SKM-1 (cell line): ENCODE measurements at regions not wholly inside any gene's neighbourhood (a gene's known extent, or its start where the extent isn't known, plus 50 kb on each side); places are given as distances from the start of the nearest gene placed in this dataset.

Experiments
- DNase-seq: peaks from one replicate; lab custom pipeline; 2025; ENCODE audit not compliant: unreplicated experiment; lab: John Stamatoyannopoulos, UW

GRCh38 chr11:129324533-129325175 lies 51.0 kb upstream of the BARX2 start:
- no peak for DNase-seq

- peak; percentile 94 for DNase-seq
Measured at GRCh38 chr11:129323896-129324502, 51.6 kb upstream of the BARX2 start.

- no peak for DNase-seq
Measured at GRCh38 chr11:129322941-129323340, 52.7 kb upstream of the BARX2 start.

DNA sequence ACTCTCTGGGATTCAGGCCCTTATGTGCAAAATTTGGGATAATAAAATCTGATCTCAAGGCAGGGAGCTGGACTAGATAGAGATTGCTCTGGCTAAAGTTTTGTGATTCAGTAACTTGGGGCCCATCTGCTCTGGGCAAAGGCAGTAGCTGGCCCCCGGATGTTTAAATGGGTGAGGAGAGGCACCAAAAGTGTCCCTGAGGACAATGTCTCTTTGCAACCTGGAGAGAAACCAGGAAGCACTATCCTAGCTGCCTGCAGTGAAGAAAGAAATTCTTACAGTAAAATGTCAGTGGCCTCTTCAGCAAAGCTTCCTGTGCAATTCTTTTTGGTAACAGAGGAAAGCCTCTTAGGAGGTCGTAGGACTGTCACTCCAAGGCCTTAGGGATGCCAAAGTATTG lies 54.6 kb upstream of the BARX2 start:
- no peak for DNase-seq

DNA sequence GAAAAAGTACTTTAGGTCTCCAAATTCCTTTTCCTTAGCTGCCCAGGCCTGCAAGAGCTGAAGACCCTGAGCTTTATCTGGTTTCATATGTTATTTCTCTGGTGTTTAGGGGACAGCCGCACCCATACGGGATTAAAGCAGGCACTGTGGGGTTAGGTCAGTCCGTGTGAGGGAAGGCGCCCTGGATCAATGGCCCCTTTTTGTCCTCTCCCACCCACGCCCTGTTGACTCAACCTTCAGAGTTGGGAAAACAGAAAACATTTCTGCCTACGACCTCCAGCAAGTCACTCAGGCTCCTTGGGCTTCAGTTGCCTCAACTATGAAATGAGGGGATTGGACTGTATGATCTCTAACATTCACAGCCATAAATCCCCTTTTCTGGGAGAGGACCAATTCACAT lies 55.2 kb upstream of the BARX2 start:
- DNase-seq: no peak

DNA sequence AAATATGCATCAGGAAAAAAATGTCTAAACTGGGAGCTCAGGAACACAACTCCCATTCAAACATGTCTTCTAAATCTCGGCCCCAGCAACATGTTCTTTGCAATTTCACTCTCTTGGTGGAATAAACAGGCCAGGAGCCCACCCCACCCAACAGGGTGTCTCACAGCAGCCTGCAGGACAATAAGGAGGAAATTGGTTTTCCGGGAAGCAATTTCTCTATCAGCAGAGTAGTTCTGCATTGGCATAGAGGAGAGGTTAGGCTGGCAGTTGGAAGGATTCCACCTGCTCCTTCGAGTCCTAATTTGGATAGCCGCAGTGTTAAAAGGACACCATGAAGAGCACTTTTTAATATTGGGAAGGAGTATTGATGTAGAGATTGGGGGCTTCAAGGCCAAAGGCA lies 55.9 kb upstream of the BARX2 start:
- DNase-seq: no peak

- DNase-seq: no peak
Measured at GRCh38 chr11:129319201-129319600, 56.4 kb upstream of the BARX2 start.

- DNase-seq: peak; percentile 13
Measured at GRCh38 chr11:129317571-129317970, 58.1 kb upstream of the BARX2 start.

DNA sequence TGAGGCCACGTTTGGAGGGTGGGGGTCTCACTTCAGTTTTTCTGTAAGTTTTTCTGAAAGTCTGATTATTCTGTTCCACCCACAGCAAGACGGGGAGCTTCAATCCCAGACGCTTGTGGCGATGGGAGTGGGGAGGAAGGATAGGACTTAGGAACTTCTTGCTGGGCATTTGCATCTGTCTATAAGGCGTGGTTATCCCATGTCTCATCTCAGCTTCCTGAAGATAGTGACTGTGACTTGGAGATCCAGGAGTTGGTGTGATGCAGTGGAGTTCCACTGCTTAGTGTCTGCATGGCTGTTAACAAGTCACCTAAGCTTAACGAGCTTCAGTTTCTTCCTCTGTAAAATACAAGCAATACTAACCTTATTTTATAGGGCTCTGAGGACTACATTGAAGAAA lies 58.9 kb upstream of the BARX2 start:
- no peak for DNase-seq

DNA sequence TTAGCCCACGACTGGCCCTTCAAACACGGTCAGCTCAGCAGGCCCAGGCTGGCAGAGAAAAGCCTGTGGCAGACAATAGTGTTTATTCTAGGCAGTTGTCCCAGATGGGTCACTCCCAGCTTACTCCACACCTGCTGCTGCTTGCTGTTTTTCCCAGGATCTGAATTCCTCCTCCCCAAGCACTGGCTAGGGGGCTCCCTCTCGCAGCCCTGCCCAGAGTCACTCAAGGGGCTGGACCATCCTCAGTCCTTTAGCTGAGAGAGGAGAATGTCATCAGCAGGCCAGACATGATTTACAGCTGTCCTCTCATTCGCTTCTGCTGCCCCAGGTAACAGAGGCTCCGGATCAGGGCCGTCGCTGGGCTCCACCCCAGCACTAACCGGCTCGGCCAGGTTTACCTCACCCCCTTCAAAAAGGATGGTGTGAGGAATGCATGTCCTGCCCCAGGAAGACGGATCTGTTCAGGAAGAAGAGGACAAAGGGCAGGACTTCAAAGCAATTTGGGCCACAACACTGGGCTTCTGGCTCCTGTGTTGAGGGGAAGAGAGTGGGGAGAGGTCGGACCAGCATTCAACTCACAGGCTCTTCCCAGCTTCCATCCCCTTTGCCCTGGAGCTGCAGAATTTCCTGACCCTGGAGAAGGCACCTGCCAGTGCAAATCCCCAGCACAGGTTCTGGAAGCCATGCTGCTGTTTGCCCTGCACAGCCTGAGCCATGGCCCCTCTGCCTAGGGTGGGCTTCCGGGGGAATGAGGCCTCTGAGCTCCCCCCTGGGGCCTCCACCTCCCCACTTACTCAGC lies 59.7 kb upstream of the BARX2 start:
- DNase-seq: no peak

GRCh38 chr11:129314371-129314770 lies 61.3 kb upstream of the BARX2 start:
- peak; percentile 61 for DNase-seq

GRCh38 chr11:129313541-129314297 lies 61.9 kb upstream of the BARX2 start:
- DNase-seq: no peak

DNA sequence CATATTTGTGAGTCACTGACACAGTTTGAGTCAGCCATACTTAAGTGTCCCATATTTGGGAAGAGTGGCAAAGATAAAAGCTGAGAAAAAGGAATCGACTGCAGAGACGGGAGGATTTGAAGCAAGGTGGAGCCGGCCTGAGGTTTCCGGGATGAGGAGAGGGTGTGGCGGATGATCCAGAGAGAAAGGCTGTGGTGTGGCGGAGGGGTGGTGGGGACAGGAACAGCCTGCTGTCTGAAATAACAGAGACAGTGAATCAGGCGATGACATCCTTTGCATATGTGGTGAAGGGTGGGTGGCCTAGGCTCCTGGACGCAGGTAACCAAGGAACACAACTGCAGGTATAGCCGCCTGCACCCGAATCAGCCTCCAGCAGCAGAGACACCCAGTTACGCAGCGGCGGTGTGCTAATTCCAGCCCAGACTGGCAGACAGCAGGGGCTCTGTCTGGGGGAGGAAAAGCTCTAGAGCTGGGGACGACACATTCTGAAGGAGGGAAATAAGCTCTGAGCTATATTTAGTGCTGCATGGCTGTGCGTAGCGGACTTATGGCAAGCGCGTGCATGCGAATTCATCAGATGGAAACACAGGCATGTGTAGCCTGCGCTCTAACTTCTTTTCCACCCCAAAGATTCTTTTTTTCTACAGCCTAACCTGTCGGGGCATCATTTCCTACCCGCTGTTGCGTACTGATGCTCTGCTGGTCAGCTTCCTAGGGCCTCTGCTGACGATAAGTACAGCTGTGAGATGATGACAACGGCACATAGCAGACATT lies 62.7 kb upstream of the BARX2 start:
- DNase-seq: no peak

DNA sequence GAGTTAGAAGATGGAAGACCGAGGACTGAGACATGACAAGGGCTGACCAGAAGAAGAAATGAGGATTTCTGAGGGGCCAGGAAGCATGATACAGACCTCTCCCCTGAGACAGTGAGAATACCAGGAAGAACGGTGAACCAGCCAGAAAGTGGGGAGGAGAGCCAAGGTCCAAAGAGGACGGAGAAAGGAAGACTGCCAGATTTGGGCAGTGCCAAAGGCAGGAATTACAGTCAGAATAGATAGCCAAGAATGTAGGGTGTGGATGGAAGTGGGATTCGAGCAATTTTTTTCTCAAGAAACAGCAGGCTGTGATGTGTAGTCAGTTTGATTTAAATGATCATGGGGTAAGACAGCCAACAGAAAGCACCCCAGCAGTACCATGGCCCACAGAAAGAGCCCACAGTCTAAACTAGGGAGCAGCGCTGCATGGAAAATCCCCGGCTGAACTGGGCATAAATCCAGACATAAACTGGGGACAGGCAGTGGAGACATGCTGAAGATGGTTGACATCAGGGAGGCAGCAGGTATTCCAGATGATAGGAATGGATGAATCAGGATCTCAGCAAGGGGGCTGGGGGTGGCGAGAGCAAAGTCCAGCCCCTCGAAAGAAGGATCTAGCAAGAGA lies 67.3 kb upstream of the BARX2 start:
- no peak for DNase-seq

GRCh38 chr11:129307162-129307561 lies 68.5 kb upstream of the BARX2 start:
- no peak for DNase-seq

DNA sequence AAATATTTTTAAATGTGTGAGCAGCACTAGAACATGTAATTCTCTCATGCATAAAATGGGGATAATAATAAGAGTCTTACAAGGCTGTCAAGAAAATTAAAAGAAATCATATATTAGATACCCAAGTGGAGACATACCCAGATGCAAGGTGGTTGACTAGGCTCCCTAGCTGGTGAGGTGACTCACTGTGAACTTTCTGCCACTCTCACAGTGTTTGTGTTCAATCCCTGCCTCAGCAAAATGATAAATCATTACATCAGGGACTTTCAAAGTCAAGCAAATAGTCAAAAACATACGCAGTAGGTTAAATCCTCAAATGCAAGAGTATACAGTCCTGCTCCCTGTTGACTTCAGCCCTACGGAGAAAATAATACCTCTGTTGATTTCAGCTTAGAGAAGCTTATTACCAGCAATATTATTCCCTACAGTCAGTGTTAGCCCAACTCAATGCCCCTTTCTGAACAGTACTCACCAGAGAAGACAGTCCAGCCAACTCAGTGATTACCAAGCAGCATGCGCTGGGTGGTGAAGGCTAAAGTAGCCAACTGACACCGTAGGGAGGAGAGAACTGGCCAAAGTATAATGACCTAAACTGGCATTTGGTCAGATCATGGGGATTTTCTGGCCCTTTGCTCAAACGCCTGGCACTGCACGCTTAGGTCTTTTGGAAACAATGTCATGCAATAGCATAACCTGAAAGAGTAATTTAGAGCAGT lies 73.1 kb upstream of the BARX2 start:
- no peak for DNase-seq

DNA sequence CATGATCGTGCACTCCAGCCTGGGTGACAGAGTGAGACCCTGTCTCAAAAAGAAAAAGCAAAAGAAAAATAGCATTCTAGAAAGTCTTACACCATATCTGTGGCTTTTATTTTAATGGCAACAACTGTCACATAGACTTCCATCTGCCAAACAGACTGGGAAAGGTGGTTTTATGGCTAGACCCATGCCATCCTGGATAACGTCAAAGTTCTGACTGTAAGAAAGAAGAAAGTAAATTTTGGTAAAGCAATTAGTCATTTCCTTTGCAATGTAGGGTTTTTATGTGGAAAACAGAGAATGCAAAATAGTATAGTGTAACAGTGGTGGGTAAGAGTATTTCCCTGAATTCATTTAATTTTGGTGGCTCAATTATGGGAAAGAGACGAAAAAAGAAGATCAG lies 75.5 kb upstream of the BARX2 start:
- no peak for DNase-seq

DNA sequence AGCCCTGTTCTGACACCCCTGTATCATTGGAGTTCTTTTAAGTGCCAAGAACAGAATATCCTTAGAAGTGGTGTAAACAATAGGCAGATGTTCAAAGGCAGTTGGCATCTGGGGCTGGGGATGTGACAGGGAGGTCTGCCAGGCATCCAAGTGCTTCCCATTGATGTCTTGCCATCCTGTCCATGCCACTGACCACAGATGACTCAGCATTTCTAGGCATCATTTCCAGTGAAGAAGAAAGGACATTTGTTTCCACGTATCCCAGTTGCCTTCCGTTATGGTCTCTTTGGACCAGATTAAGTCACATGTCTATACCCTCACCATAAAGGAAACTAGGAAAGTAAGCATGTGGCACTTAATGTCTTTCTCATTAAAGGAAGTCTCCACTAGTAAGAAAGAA lies 76.7 kb upstream of the BARX2 start:
- DNase-seq: no peak

GRCh38 chr11:129295746-129296145 lies 79.9 kb upstream of the BARX2 start:
- DNase-seq: no peak

GRCh38 chr11:129292771-129293170 lies 82.9 kb upstream of the BARX2 start:
- DNase-seq: no peak
